Activated naive CD4-positive, alpha-beta T cell treated with anti-CD3 and anti-CD28 coated beads for 36 hours (primary cell): ENCODE measurements at regions not wholly inside any gene's neighbourhood (a gene's known extent, or its start where the extent isn't known, plus 50 kb on each side); places are given as distances from the start of the nearest gene placed in this dataset.

Experiments
- CTCF ChIA-PET: fragments of 350-600 bp; sonication (Branson Sonifier 250); formaldehyde crosslinking; loops from one replicate; lab custom pipeline; 2021; ENCODE audit warnings: antibody characterized with exemption; lab: Charles Lee
- DNase-seq: peaks from one replicate; pipeline ENCODE4 v3.0.0-alpha.2; 2020
- H3K27ac Mint-ChIP-seq: one replicate; pipeline ENCODE4 v1.8.0; 2021; ENCODE audit warnings: mild to moderate bottlenecking, mixed read lengths
- H3K27me3 Mint-ChIP-seq: one replicate; pipeline ENCODE4 v1.8.0; 2021; ENCODE audit warnings: low read depth, mixed read lengths
- H3K36me3 Mint-ChIP-seq: one replicate; pipeline ENCODE4 v1.8.0; 2021; ENCODE audit warnings: low read depth, mixed read lengths
- H3K4me1 Mint-ChIP-seq: one replicate; pipeline ENCODE4 v1.8.0; 2021; ENCODE audit warnings: low read depth, mixed read lengths
- H3K4me3 Mint-ChIP-seq: one replicate; pipeline ENCODE4 v1.8.0; 2021; ENCODE audit warnings: mild to moderate bottlenecking, moderate library complexity, mixed read lengths
- H3K9me3 Mint-ChIP-seq: one replicate; pipeline ENCODE4 v1.8.0; 2021; ENCODE audit warnings: mixed read lengths
- intact Hi-C: fragments of 100-400 bp; cut with micrococcal nuclease; formaldehyde crosslinking; loops from one replicate; pipeline ENCODE4 v1.15.1; 2023

GRCh38 chr5:74094782-74095108 lies 468.7 kb downstream of the ARHGEF28 start:
- H3K27ac Mint-ChIP-seq, result no peak overlapping the region
- no peak overlapping the region for H3K4me3 Mint-ChIP-seq
- no peak for DNase-seq
- CTCF ChIA-PET, result no interaction called here
- H3K27me3 Mint-ChIP-seq, result no peaks in the 10 kb centered on the region
- no peaks in the 10 kb centered on the region for H3K36me3 Mint-ChIP-seq
- intact Hi-C loops, result no loop called here
- no peaks in the 10 kb centered on the region for H3K4me1 Mint-ChIP-seq
- H3K9me3 Mint-ChIP-seq, result peaks cover 5% of the 10 kb centered on the region

GRCh38 chr5:74094096-74094781 lies 468.2 kb downstream of the ARHGEF28 start:
- H3K4me3 Mint-ChIP-seq, result no peak overlapping the region
- H3K4me1 Mint-ChIP-seq, result no peaks in the 10 kb centered on the region
- intact Hi-C loops, result no loop called here
- DNase-seq, result no peak
- H3K27me3 Mint-ChIP-seq, result peaks cover 3% of the 10 kb centered on the region
- CTCF ChIA-PET, result no interaction called here
- H3K27ac Mint-ChIP-seq, result no peak overlapping the region
- H3K9me3 Mint-ChIP-seq, result no peaks in the 10 kb centered on the region
- H3K36me3 Mint-ChIP-seq, result no peaks in the 10 kb centered on the region

DNA sequence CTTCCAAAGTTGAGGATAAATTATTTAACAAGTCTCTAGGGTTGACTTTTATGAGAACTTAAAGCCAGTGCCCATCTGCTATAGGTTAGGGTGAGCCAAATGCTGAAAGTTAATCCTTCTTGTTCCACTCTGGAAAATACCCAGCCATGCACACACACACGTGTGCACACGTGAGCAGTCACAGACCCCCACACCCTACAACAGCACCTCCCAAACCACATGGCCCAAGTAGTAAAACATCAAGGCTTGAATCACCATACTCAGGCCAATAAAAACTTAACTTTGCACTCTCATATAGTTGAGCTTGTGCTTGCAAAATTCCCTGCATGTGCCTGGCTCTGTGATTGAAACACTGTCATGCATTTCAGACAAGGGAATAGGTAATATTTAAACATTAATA lies 467.6 kb downstream of the ARHGEF28 start:
- CTCF ChIA-PET, result no interaction called here
- Mint-ChIP-seq H3K27ac (no peak overlapping the region), H3K27me3 (peaks cover 3% of the 10 kb centered on the region), H3K4me3 (no peak overlapping the region), H3K36me3 (no peaks in the 10 kb centered on the region), H3K4me1 (no peaks in the 10 kb centered on the region), H3K9me3 (no peaks in the 10 kb centered on the region)
- intact Hi-C loops, result no loop called here
- no peak for DNase-seq

DNA sequence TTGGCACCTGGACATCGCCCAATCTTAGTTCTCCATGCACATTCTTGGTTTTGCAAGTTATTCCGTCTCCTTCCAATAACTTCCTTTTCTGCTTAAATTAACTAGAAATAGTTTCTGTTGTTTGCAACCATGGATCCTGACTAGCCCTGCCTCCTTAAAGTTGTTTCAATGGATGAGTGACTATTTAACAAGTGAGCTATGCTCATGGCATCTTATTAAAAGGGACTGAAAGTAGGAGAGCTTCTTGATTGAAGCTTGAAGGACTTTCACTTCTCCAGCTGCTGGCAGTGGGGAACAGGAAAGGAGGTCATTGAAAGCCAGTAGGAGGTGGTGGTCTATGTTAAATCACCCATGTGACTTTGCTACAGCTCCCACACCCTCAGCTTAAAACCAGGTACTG lies 466.8 kb downstream of the ARHGEF28 start:
- no peaks in the 10 kb centered on the region for H3K36me3 Mint-ChIP-seq
- H3K9me3 Mint-ChIP-seq, result no peaks in the 10 kb centered on the region
- no peak for DNase-seq
- CTCF ChIA-PET, result no interaction called here
- no peak overlapping the region for H3K27ac Mint-ChIP-seq
- H3K4me1 Mint-ChIP-seq, result no peaks in the 10 kb centered on the region
- intact Hi-C loops, result no loop called here
- peaks cover 3% of the 10 kb centered on the region for H3K27me3 Mint-ChIP-seq
- H3K4me3 Mint-ChIP-seq, result no peak overlapping the region

DNA sequence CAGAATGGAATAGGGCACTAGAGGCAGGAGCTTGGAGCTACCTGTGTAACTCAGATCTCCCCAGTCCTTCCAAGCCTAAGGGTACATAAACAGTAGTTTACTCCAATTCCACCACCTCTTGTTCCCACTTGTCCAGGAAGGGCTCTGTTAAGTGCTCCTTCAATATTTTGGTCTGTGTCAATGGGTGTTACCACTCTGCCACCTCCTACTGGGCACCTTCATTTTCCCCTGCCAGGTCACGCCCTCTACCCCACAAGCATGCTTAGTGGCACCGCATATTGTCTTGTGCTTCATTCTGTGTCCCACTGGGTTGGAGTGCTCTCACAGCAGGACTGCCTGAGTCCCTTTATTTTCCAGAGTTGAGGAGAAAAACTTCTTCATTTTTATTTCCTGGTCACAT lies 459.8 kb downstream of the ARHGEF28 start:
- Mint-ChIP-seq H3K36me3 (no peaks in the 10 kb centered on the region), H3K4me1 (no peaks in the 10 kb centered on the region), H3K27me3 (peaks cover 3% of the 10 kb centered on the region), H3K27ac (no peak overlapping the region), H3K4me3 (no peak overlapping the region), H3K9me3 (no peaks in the 10 kb centered on the region)
- DNase-seq, result no peak
- CTCF ChIA-PET, result no interaction called here
- intact Hi-C loops, result no loop called here

- no peak overlapping the region for H3K4me3 Mint-ChIP-seq
- H3K27ac Mint-ChIP-seq, result no peak overlapping the region
- H3K4me1 Mint-ChIP-seq, result no peaks in the 10 kb centered on the region
- H3K36me3 Mint-ChIP-seq, result no peaks in the 10 kb centered on the region
- no peaks in the 10 kb centered on the region for H3K9me3 Mint-ChIP-seq
- no peak for DNase-seq
- CTCF ChIA-PET, result no interaction called here
- peaks cover 3% of the 10 kb centered on the region for H3K27me3 Mint-ChIP-seq
- intact Hi-C loops, result no loop called here
These were observed 459.2 kb downstream of the ARHGEF28 start for GRCh38 chr5:74085186-74085585.

- no peak overlapping the region for H3K27ac Mint-ChIP-seq
- no peaks in the 10 kb centered on the region for H3K4me1 Mint-ChIP-seq
- no peaks in the 10 kb centered on the region for H3K27me3 Mint-ChIP-seq
- intact Hi-C loops, result no loop called here
- no peaks in the 10 kb centered on the region for H3K9me3 Mint-ChIP-seq
- no peak overlapping the region for H3K4me3 Mint-ChIP-seq
- no peaks in the 10 kb centered on the region for H3K36me3 Mint-ChIP-seq
- CTCF ChIA-PET, result no interaction called here
- no peak for DNase-seq
These were observed 457.2 kb downstream of the ARHGEF28 start for GRCh38 chr5:74083096-74083791.

- no peak overlapping the region for H3K4me3 Mint-ChIP-seq
These were observed 456.6 kb downstream of the ARHGEF28 start for GRCh38 chr5:74082512-74083055.

DNA sequence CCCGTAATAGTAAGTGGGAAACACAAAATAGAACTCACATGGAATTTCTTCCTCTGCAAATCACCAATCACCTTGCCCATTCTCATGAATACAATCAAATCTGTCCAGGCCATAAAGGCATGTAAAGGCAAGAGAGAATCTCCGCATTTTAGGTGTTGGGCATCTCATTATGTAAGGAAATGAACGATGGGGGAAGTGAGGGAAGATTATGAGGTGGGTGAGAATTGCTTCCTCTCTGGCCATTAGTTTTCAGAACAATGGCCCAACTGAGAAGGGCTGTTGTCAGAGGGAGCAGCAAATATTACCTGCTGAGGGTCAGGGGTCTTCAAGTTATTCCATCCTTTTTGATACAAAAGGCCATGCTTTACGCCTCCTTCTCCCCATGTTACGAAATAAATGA lies 455.1 kb downstream of the ARHGEF28 start:
- Mint-ChIP-seq H3K9me3 (no peaks in the 10 kb centered on the region), H3K27me3 (peaks cover 5% of the 10 kb centered on the region), H3K4me3 (no peak overlapping the region), H3K36me3 (no peaks in the 10 kb centered on the region), H3K4me1 (no peaks in the 10 kb centered on the region), H3K27ac (no peak overlapping the region)
- CTCF ChIA-PET, result no interaction called here
- no peak for DNase-seq
- intact Hi-C loops, result no loop called here

More at GRCh38 chr5:74082512-74083055, 456.6 kb downstream of the ARHGEF28 start:
- Mint-ChIP-seq H3K9me3 (no peaks in the 10 kb centered on the region), H3K4me1 (no peaks in the 10 kb centered on the region), H3K27ac (no peak overlapping the region), H3K36me3 (no peaks in the 10 kb centered on the region), H3K27me3 (no peaks in the 10 kb centered on the region)
- intact Hi-C loops, result no loop called here
- CTCF ChIA-PET, result no interaction called here
- no peak for DNase-seq

DNA sequence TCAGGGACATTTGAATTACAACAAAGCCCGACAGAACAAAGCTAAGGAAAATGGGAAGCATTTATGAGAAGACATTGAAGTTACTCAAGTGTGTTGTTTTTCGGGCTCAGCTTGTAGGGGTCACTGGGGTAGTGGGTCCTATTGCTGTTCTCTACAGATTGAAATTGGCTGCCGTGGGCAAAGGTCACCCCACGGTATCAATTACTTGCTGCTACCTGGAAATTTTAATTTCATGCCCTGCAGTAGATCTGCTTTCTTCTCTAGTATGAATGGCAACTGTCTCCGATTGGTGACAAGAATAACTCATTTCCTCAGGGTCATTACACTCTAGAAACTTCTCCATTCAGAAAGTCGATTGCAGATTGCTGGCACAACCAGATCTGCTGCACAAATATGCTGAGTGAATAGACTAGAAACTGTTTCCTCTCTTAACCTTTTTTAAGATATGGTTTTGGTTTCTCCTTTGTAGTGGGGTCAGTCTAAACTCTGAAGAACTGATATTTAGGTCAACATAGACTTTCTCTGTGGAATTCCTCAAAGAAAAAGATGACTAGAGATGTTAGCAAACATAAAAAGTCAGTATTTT lies 454.1 kb downstream of the ARHGEF28 start:
- CTCF ChIA-PET, result no interaction called here
- Mint-ChIP-seq H3K27ac (no peak overlapping the region), H3K27me3 (peaks cover 6% of the 10 kb centered on the region), H3K9me3 (no peaks in the 10 kb centered on the region), H3K36me3 (no peaks in the 10 kb centered on the region), H3K4me3 (no peak overlapping the region), H3K4me1 (no peaks in the 10 kb centered on the region)
- intact Hi-C loops, result no loop called here
- DNase-seq, result no peak

DNA sequence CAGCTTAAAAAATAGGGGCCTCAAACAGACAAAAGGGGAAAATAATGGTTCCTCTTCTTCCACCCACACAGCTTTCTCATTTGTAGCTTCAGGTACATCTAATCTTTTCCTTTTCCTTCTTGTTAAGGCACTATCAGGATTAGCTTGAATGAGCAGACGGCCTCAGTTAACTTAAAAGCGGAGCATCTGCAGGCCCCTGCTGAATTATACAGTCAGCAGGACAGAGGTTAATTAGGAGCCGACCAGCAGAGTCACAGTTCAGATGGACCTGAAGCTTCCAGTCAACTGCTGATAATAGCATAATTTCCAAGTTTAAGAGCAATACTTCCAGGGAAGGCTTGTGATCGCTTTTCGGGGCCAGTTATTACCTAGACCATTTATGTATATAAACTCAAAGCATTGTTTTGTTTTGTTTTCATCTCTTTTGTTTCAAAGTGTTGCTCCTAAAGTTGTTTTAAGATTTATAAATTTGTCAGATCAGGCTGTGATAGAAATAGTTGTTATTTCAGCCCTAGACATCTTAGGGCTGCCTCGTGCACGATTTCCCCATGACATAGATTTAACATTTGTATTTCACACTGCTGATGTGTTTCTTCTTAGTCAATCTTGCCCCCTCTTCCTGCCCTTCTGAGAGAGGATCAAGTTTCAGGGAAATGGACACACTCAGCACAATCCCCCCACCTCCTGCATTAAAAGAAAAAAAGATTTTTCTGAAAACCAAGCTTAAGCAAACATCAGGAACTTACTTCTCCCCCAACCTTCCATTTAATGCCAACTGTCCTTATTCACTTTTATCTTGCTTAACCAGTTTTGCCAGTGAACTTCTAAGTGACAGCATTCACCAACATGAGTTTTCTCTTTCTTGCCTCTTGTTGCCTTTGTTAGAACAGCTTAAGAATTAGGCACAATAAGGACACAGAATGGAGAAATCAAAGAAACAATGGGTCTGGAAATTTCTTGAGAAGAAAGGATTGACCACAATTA lies 449.8 kb downstream of the ARHGEF28 start:
- Mint-ChIP-seq H3K27me3 (peaks cover 13% of the 10 kb centered on the region), H3K4me1 (no peaks in the 10 kb centered on the region), H3K4me3 (no peak overlapping the region), H3K9me3 (no peaks in the 10 kb centered on the region), H3K36me3 (no peaks in the 10 kb centered on the region), H3K27ac (no peak overlapping the region)
- intact Hi-C loops, result no loop called here
- CTCF ChIA-PET, result no interaction called here
- no peak for DNase-seq

GRCh38 chr5:74074111-74074510 lies 448.1 kb downstream of the ARHGEF28 start:
- H3K27ac Mint-ChIP-seq, result no peak overlapping the region
- no peaks in the 10 kb centered on the region for H3K4me1 Mint-ChIP-seq
- CTCF ChIA-PET, result no interaction called here
- intact Hi-C loops, result no loop called here
- H3K36me3 Mint-ChIP-seq, result no peaks in the 10 kb centered on the region
- peaks cover 13% of the 10 kb centered on the region for H3K27me3 Mint-ChIP-seq
- H3K9me3 Mint-ChIP-seq, result no peaks in the 10 kb centered on the region
- no peak for DNase-seq
- H3K4me3 Mint-ChIP-seq, result no peak overlapping the region
